BLaER1 (cell line): ENCODE measurements at regions not wholly inside any gene's neighbourhood (a gene's known extent, or its start where the extent isn't known, plus 50 kb on each side); places are given as distances from the start of the nearest gene placed in this dataset.

Experiments used
- H3K27ac ChIP-seq: shearing (Covaris generic); formaldehyde crosslinking; 2 replicates; pipeline ENCODE4 v1.8.1; 2022
- H3K27me3 ChIP-seq: shearing (Covaris generic); formaldehyde crosslinking; 2 replicates; pipeline ENCODE4 v1.8.1; 2022
- H3K36me3 ChIP-seq: shearing (Covaris generic); formaldehyde crosslinking; 2 replicates; pipeline ENCODE4 v1.8.1; 2022
- H3K4me1 ChIP-seq: shearing (Covaris generic); formaldehyde crosslinking; 2 replicates; pipeline ENCODE4 v1.8.1; 2022
- H3K4me2 ChIP-seq: shearing (Covaris generic); formaldehyde crosslinking; 2 replicates; pipeline ENCODE4 v1.8.1; 2022
- H3K4me3 ChIP-seq: shearing (Covaris generic); formaldehyde crosslinking; 2 replicates; pipeline ENCODE4 v1.8.1; 2022
- H3K9ac ChIP-seq: shearing (Covaris generic); formaldehyde crosslinking; 2 replicates; pipeline ENCODE4 v1.8.1; 2022
- H3K9me3 ChIP-seq: shearing (Covaris generic); formaldehyde crosslinking; 2 replicates; pipeline ENCODE4 v1.8.1; 2022
- H4K20me1 ChIP-seq: shearing (Covaris generic); formaldehyde crosslinking; 2 replicates; pipeline ENCODE4 v1.8.1; 2022
- Cebpa-rat ChIP-seq: shearing (Covaris generic); IDR thresholded peaks from 2 replicates; pipeline ENCODE4 v1.8.1; 2022

DNA sequence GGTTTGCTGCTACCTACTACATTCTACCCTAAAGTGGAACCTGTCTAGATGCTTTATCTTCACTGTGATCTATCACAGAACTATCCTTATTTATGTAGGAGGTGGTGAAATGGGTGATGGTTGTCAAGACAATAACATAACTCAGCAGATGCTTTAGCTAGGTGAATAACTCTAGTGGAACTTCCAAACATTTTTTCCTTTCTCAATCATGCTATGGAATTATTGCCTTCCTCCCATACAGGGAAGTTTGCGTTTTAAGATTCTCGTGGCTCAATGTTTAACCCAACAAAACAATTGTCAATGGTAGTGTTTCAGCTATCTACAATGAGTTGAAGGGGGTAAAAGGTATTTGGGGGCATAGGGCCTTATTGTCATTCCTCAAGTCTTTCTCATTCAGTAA lies 82.6 kb upstream of the GLI2 start:
- no peaks in the 10 kb centered on the region for H3K4me1 ChIP-seq
- peaks cover 25% of the 10 kb centered on the region for H3K9me3 ChIP-seq
- H3K27me3 ChIP-seq, result no peaks in the 10 kb centered on the region
- no peak overlapping the region for H3K4me2 ChIP-seq
- no peak for TF ChIP-seq Cebpa-rat
- H3K4me3 ChIP-seq, result no peak overlapping the region
- H4K20me1 ChIP-seq, result no peaks in the 10 kb centered on the region
- H3K27ac ChIP-seq, result no peak overlapping the region
- H3K36me3 ChIP-seq, result no peaks in the 10 kb centered on the region
- H3K9ac ChIP-seq, result no peak overlapping the region

DNA sequence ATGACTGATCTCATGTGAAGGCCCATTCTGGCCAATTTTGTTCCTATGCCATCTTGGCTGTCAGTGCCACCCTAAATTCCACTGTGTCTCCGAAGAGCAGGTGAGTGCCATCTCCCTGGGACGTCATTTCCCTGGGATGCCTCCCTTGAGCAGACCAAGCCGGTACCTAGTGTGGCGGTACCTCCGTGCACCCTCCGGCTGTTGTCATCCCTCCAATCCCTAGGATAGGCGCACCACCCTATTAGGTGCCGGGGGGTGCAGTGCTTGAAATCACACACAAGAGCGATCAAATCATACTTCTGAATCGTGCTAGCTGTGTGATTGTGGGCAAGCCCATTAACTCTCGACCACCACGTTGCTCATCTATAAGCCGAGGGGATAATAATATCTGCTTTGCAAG lies 81.8 kb upstream of the GLI2 start:
- no peaks in the 10 kb centered on the region for H3K27me3 ChIP-seq
- H4K20me1 ChIP-seq, result no peaks in the 10 kb centered on the region
- H3K4me2 ChIP-seq, result no peak overlapping the region
- no peak overlapping the region for H3K4me3 ChIP-seq
- H3K36me3 ChIP-seq, result no peaks in the 10 kb centered on the region
- TF ChIP-seq Cebpa-rat, result no peak
- no peak overlapping the region for H3K9ac ChIP-seq
- H3K4me1 ChIP-seq, result peaks cover 4% of the 10 kb centered on the region
- H3K9me3 ChIP-seq, result peaks cover 25% of the 10 kb centered on the region
- H3K27ac ChIP-seq, result no peak overlapping the region

DNA sequence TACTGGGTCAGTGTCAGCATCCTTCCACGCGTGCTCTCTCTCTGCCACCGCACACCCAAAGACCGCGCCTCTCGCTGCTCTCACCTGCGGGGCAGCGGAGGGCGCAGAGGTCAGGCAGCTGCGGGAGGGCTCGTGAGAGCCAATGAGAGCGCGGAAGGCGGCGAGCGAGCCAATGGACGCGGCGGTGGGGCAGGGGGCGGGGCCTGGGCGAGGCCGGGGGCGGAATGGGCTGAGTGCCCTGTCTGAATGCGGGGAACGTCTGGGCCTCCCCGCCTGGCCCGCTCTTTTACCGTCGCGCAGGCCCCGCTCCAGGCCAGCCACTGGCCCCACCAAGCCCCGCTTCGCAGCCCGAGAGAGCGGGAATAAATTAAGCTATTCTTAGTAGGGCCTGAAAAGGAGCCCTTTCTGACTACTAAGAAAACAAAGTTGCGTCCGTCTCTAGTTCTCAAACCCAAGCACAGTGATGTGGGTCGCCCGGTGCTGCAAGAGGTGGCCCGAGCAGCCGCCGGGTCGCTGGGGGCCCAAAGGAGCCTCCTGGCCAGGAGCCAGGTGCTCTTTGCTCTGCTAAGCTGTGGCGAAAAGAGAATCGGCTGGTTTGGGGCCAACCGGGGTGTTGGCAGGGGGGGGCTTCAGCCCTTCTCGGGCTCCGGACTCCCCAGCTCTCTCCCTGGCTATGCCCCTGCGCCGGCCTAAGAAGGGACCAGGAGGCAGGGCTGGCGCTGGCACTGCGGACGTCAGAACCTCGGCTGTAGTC lies 81.1 kb upstream of the GLI2 start:
- TF ChIP-seq Cebpa-rat, result no peak
- Histone ChIP-seq H3K27ac (no peak overlapping the region), H3K36me3 (no peaks in the 10 kb centered on the region), H3K4me3 (no peak overlapping the region), H3K4me1 (peaks cover 9% of the 10 kb centered on the region), H3K27me3 (no peaks in the 10 kb centered on the region), H3K9ac (no peak overlapping the region), H4K20me1 (no peaks in the 10 kb centered on the region), H3K4me2 (no peak overlapping the region), H3K9me3 (peaks cover 18% of the 10 kb centered on the region)

DNA sequence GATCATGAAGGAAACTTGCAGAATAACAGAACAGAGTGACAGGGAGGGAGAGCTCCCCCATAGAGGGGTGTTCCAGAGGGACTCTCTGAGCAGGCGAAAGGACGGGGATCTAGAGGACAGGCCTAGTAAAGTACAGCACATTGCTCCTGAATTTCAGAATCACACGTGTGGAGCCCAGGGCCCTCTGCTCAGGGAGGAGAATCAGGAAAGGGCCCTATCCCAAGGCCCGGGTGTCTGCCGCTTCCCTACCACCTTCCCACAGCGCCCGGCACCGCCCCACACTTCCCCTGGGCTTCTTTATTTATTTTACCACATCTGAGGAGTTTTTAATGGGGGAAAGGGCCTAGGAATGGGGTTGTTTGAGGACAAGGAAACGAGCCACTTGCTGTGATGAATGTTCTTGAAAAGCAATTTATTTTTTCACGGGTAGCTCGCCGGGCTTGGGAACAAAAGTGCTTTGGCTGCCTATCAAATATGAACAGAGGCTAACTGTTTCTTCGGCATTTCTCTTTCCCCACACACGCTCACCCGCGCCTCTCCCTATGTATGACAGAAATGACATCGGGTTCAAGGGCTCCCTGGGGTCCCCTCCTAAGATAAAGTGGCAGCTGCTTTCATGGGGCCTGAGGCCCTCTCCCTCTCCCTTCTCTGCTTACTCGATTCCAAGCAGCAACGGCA lies 79.3 kb upstream of the GLI2 start:
- Histone ChIP-seq H3K4me3 (no peak overlapping the region), H3K4me1 (peaks cover 9% of the 10 kb centered on the region), H4K20me1 (no peaks in the 10 kb centered on the region), H3K9ac (no peak overlapping the region), H3K4me2 (no peak overlapping the region), H3K27me3 (no peaks in the 10 kb centered on the region), H3K36me3 (no peaks in the 10 kb centered on the region), H3K27ac (no peak overlapping the region), H3K9me3 (peaks cover 4% of the 10 kb centered on the region; the same call in 1 of the 2 replicates)
- no peak for TF ChIP-seq Cebpa-rat

DNA sequence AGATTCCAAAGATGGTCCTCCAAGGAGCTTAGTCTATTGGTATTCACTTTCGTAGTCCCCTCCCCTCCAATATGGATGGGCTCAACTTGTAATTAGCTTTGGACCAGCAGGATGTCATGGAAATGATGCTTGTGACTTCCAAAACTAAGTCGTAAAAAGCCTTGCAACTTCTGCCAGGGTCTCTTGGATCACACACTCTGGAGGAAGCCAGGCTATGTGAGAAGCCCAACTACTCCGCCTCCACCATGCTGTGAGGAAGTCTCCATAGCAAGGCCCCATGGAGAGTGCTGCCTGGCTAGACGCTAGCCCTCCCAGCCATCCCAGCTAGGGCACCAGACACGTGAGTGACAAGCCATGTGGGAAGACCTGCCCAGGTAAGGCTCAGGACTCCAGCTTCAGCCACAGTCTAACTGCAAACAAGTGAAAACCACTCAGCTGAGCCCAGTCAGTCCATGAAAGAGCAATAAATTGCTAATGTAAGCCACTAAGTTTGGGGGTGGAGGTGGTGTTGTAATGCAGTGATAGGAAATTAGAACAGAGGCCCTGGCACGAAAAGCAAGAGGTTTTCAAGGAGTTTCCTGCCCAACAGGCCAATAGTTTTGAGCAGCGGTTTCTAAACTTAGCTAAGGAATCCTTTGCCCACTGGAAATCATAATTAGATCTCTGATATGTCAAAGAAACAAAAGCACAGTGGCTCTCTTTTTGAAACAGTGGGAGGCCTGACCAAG lies 77.5 kb upstream of the GLI2 start:
- no peaks in the 10 kb centered on the region for H3K9me3 ChIP-seq
- no peak overlapping the region for H3K4me3 ChIP-seq
- H3K9ac ChIP-seq, result no peak overlapping the region
- H3K4me1 ChIP-seq, result peaks cover 9% of the 10 kb centered on the region
- no peak overlapping the region for H3K4me2 ChIP-seq
- H3K27me3 ChIP-seq, result no peaks in the 10 kb centered on the region
- TF ChIP-seq Cebpa-rat, result no peak
- H3K27ac ChIP-seq, result no peak overlapping the region
- no peaks in the 10 kb centered on the region for H3K36me3 ChIP-seq
- H4K20me1 ChIP-seq, result no peaks in the 10 kb centered on the region

DNA sequence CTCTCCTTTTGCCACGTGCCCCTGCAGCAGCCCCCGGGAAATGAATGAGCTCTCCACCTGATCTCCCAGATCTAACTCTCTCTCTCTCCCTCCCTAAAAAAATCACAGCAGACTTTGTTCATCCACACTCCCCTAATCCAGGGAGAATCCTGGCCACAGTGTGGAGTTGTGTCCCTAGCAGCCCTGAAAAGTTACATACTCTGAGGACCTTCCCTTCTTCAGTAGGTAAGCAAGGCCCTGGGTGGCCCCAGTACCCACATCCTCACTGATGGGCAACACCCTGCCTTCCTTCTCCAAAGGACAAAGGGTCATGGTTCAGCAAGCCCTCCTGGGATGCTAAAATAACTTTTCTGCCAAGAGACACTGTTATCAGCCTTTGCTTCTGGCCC lies 76.9 kb upstream of the GLI2 start:
- H3K27ac ChIP-seq, result no peak overlapping the region
- H3K9me3 ChIP-seq, result no peaks in the 10 kb centered on the region
- H3K9ac ChIP-seq, result no peak overlapping the region
- peaks cover 9% of the 10 kb centered on the region for H3K4me1 ChIP-seq
- H3K4me2 ChIP-seq, result no peak overlapping the region
- no peak overlapping the region for H3K4me3 ChIP-seq
- no peak for TF ChIP-seq Cebpa-rat
- H3K27me3 ChIP-seq, result no peaks in the 10 kb centered on the region
- H4K20me1 ChIP-seq, result no peaks in the 10 kb centered on the region
- no peaks in the 10 kb centered on the region for H3K36me3 ChIP-seq

DNA sequence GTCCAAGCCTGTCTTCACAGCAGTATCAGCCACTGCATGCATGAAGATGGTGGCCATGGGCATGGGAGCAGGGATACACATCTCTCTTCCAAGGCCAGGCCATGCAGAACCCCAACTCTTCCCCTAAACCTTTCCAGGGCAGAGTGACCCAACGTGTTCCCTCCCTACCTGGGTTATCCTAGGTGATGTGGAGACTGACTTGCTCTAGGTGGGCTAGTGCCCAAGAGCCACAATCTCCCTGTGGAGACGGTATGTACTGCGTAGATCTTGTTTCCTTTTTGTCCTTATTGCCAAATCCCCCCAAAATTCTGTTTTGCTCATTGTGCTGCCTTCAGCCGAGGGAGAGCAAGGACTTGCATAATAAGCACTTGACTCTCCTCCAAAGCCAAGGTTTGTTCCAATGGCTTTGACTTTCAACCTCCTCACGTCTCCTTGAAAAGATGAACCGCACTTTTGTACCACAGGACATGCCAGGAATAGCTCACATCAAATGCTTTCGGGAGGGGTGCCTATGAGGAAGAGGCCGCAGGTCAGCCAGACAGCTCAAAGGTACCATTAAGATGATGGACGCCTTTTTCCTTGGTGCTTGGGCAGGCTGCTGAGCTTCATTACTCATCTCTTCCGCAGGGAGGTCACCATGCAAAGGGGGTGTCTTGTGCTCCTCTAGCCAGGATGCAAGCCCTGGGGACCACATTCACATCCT lies 76.2 kb upstream of the GLI2 start:
- no peaks in the 10 kb centered on the region for H3K27me3 ChIP-seq
- H3K4me3 ChIP-seq, result no peak overlapping the region
- H3K4me2 ChIP-seq, result no peak overlapping the region
- H3K27ac ChIP-seq, result no peak overlapping the region
- peaks cover 9% of the 10 kb centered on the region for H3K4me1 ChIP-seq
- no peak for TF ChIP-seq Cebpa-rat
- H3K36me3 ChIP-seq, result no peaks in the 10 kb centered on the region
- peaks cover 2% of the 10 kb centered on the region for H3K9me3 ChIP-seq
- H4K20me1 ChIP-seq, result no peaks in the 10 kb centered on the region
- H3K9ac ChIP-seq, result no peak overlapping the region

DNA sequence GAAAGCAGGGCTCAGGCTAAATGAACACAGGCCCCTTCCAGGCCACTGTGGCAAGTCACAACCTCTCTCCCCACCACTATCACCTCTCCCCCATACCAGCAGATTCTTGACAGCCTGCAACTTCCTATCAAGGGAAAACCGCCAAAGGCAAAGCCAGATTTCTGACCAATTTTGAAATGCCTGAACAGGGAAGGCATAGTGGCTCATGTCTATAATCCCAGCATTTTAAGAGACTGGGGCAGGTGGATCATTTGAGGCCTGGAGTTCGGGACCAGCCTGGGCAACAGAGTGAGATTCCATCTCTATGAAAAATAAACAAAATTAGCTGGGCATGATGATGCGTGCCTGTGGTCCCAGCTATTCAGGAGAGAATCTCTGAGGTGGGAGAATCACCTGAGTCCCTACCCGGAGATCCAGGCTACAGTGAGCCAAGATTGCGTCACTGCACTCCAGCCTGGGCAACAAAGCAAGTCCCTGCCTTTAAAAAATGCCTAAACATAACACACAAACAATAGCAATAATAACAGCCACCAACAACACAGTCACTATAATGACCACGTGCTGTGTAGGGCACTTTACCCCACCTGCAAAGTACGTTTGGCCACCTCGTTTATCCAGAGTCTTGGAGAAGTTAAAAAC lies 75.5 kb upstream of the GLI2 start:
- H3K9me3 ChIP-seq, result peaks cover 10% of the 10 kb centered on the region
- H3K27me3 ChIP-seq, result no peaks in the 10 kb centered on the region
- no peak for TF ChIP-seq Cebpa-rat
- H3K27ac ChIP-seq, result no peak overlapping the region
- no peaks in the 10 kb centered on the region for H3K36me3 ChIP-seq
- peaks cover 9% of the 10 kb centered on the region for H3K4me1 ChIP-seq
- H3K4me2 ChIP-seq, result no peak overlapping the region
- no peak overlapping the region for H3K4me3 ChIP-seq
- no peak overlapping the region for H3K9ac ChIP-seq
- H4K20me1 ChIP-seq, result no peaks in the 10 kb centered on the region

DNA sequence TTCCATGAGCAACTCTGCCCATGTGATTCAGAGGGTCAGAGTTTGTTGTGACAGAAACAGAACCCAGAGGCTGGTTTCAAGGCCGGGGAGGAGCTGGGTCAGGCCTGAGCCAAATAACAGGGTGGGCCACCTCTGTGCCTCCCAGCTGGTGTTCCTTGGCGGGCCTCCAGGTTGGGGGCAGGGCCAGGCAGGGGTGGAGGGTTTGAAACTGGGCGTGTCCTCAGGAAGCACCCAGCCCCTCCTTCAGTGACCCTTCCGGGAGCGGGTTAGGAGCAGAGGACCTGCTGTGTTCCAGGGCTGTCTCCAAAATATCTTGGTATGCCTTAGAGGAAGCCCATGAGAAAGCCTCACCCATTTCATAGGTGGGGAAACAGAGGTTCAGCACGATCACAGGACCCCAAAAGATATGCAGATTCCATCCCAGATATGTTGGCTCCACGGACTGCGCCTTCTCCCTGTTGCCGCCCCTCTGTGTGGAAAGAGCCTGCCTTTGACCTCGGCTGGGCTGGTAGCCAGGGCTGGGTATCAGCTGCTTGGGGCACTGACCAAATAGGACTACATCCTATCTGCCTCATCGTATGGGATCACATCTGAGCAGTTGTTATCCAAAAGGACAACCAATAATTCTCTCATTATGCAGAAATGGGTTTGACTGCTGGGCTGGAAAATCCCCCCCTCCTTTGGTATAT lies 74.8 kb upstream of the GLI2 start:
- H3K27me3 ChIP-seq, result no peaks in the 10 kb centered on the region
- H4K20me1 ChIP-seq, result no peaks in the 10 kb centered on the region
- no peak overlapping the region for H3K9ac ChIP-seq
- H3K4me3 ChIP-seq, result no peak overlapping the region
- TF ChIP-seq Cebpa-rat, result no peak
- H3K36me3 ChIP-seq, result no peaks in the 10 kb centered on the region
- H3K4me2 ChIP-seq, result no peak overlapping the region
- H3K27ac ChIP-seq, result no peak overlapping the region
- peaks cover 9% of the 10 kb centered on the region for H3K4me1 ChIP-seq
- peaks cover 10% of the 10 kb centered on the region for H3K9me3 ChIP-seq
